HT1080 (cell line): ENCODE measurements at regions not wholly inside any gene's neighbourhood (a gene's known extent, or its start where the extent isn't known, plus 50 kb on each side); places are given as distances from the start of the nearest gene placed in this dataset.
"Not testable (repeated sequence)": the region's sequence is repeated elsewhere in the genome, so short reads cannot be mapped to it uniquely, and the experiment has no call there.

Experiments
- DNase-seq: peaks from one replicate; pipeline ENCODE4 v3.0.0-alpha.2; 2015; ENCODE audit warnings: low read depth

DNA sequence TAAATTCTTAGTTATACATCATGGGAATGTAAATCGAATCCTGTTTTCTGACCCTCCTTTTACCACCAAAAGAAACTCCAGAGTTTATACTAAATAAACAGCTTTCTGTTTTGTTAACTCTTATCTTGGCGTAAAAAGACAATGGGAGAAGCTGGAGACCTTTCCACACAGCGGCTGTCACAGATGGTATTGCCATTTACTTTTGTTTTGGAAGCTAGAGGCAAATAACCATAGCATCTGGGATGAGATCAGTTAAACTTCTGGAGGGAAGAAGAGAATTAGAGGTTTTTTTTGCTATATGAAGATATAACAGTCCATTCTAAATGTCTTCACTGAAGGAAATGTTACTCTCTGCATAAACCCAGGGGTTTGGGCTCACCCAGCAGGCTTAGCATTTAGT is 258.9 kb downstream of the REEP3 start:
- DNase-seq: no peak

GRCh38 chr10:63781226-63781625 is 260.0 kb downstream of the REEP3 start:
- no peak for DNase-seq

GRCh38 chr10:63783882-63784281 is 262.7 kb downstream of the REEP3 start:
- DNase-seq: no peak

GRCh38 chr10:63788152-63788821 is 267.1 kb downstream of the REEP3 start:
- DNase-seq: no peak

DNA sequence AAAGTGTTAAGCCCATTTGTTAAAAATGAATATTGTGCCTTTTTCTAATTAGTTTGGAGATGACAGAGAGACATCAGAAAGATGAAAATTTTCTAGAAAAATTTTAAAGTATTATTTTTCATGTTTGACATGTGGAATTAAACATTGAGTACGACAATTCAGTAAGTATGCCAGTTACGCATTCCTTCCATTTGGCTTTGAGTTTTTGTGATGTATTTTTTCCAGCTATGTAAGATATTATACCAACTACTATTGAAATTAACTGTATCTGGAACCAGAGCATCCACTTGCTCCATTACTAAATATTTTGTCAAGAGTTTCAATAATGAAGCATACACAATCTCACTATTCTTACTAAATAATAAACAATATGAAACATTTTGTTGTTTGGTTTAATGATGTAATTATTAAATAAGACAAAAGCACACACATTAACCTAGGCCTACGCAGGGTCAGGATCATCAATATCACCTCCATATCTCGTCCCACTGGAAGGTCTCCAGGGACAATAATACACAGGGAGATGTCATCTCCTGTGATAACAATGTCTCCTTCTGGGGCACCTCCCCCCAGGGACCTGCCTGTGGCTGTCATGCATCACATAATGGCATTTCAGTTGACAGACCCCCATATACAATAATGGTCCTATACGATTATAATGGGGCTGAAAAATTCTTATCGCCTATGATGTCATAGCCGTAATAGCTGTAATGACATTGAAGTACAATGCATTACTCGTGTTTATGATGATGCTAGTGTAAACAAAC is 274.1 kb downstream of the REEP3 start:
- DNase-seq: no peak

- peak; percentile 87 for DNase-seq
Measured at GRCh38 chr10:63798599-63799498, 277.6 kb downstream of the REEP3 start.

GRCh38 chr10:63799521-63800300 is 278.5 kb downstream of the REEP3 start:
- no peak for DNase-seq

- DNase-seq: no peak
Measured at GRCh38 chr10:63801166-63801565, 280.0 kb downstream of the REEP3 start.

- DNase-seq: no peak
Measured at GRCh38 chr10:63806330-63806729, 285.1 kb downstream of the REEP3 start.

DNA sequence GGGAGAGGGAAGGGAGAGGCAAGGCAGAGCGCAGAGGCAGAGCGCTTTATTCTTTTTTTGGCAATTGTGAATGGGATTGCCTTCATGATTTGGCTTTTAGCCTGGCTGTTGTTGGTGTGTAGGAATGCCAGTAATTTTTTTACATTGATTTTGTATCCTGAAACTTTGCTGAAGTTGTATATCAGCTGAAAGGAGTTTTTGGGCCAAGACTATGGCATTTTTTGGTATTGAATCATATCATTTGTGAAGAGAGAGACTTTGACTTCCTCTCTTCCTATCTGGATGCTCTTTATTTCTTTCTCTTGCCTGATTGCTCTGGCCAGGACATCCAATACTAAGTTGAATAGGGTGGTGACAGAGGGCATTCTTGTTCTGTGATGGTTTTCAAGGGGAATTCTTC is 291.3 kb downstream of the REEP3 start:
- DNase-seq: no peak

- DNase-seq: peak; percentile 34
Measured at GRCh38 chr10:63819753-63820329, 298.6 kb downstream of the REEP3 start.

DNA sequence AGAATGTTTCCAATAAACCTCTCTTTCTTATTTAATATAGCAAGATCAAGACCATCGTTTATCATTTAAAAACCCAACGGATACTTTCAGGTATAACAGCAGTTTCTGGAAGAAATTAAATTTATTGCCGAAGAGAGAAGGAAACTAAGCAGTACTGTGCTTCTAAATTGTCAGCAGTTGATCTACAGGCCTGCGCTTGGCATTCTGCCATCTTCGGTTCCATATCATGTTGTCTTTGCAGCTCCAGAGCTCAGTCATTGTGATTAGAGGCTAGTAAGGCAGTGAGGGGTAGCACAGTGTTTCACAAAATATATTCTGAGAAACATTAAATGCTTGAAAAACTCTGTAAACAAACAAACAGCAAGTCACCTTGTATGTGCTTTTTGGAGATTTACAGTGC is 301.3 kb downstream of the REEP3 start:
- DNase-seq: no peak

- DNase-seq: no peak
Measured at GRCh38 chr10:63825111-63825510, 303.9 kb downstream of the REEP3 start.

GRCh38 chr10:63825766-63826165 is 304.6 kb downstream of the REEP3 start:
- DNase-seq: no peak

DNA sequence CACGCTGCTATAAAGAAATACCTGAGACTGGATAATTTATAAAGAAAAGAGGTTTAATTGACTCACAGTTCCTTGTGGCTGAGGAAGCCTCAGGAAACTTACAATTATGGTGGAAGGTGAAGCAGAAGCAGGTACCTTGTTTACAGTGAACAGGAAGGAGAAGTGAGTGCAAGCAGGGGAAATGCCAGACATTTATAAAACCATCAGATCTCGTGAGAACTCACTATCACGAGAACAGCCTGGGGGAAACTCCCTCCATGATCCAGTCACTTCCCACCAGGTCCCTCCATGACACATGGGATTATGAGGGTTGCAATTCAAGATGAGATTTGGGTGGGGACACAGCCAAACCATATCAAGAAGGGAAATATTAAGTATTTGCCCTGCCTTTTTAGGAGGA is 305.8 kb downstream of the REEP3 start:
- not testable (repeated sequence) for DNase-seq

DNA sequence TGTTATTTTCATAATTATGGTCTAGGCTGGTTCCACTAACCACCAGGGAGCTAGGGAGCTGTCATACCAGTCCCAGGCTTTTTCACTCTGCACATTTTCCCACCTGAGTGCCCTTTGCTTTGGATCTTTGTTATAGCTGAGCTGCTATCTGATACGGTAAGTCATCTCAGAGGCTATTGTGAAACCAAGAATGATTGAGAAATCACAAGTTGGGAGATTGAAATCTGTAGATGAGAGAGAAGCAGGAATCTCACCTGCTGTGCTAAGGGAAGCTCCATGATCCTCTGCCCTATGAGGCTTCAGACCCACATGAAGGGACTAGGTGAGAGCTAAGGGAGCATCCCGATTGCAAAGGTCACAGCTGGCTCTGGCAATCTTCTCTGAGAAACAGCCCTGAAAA is 307.8 kb downstream of the REEP3 start:
- DNase-seq: no peak

DNA sequence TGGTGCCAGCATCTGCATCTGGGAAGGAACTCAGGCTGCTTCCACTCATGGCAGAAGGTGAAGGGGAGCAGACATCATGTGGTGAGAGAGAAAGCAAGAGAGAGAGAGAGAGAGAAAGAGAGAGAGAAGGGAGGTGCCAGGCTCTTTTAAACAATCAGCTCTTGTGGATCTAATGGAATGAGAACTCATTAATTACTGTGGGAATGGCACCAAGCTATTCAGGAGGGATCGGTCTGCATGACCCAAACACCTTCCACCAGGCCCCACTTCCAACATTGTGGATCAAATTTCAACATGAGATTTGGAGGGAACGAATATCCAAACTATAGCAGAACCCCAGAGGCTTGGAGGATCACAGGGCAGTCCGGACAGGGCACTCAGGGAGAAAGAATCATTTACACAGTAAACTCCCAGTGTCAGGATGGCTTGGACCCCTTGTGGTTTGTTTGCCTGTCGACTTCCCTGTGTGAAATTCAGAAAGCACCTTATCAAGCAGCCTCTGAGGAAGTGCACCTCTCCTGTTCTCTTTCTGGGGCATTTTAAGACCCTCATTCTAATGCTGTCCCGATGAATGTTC is 308.5 kb downstream of the REEP3 start:
- DNase-seq: no peak

DNA sequence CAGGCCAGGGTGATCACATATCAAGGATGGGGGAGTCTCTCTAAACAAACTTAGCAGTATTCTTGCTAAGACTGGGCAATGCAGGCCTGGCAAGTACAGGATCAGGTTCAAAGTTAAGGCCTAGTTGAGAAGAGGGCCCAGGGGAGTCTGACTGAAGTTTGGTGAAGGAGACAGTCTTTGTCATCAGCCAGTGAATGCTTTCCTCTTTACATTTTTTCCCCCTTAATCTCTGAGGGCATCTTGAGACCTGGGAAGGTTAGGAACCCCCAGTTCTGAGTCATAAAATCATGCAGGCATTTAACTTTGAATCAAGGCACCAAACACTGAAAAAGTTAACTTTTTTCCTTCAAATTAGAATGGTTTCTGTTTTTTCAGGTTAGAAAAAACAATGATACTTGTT is 311.5 kb downstream of the REEP3 start:
- DNase-seq: no peak

- DNase-seq: peak; percentile 7
Measured at GRCh38 chr10:63833411-63834060, 312.3 kb downstream of the REEP3 start.
